Suprapubic skin (tissue), 4 donors: ENCODE measurements at regions not wholly inside any gene's neighbourhood (a gene's known extent, or its start where the extent isn't known, plus 50 kb on each side); places are given as distances from the start of the nearest gene placed in this dataset.
A peak's percentile ranks its signal among the peaks of the same experiment; 100 is the strongest.

Source experiments
- DNase-seq, 2 donors: peaks; one replicate each; pipeline ENCODE4 v3.0.0-alpha.2; 2019; ENCODE audit warnings: low spot score in 2 of 2
- H3K27ac ChIP-seq: fragments of 200-600 bp; sonication (generic); one replicate; pipeline ENCODE4 v1.5.1; 2019
- H3K27me3 ChIP-seq: fragments of 200-600 bp; sonication (generic); one replicate; pipeline ENCODE4 v1.5.1; 2019
- H3K36me3 ChIP-seq: fragments of 200-600 bp; sonication (generic); one replicate; pipeline ENCODE4 v1.5.1; 2019
- H3K4me1 ChIP-seq: fragments of 200-600 bp; sonication (generic); one replicate; pipeline ENCODE4 v1.5.1; 2019
- H3K4me3 ChIP-seq: fragments of 200-600 bp; sonication (generic); one replicate; pipeline ENCODE4 v1.5.1; 2019; ENCODE audit warnings: mild to moderate bottlenecking
- H3K9me3 ChIP-seq: fragments of 200-600 bp; sonication (generic); one replicate; pipeline ENCODE4 v1.5.1; 2019
- CTCF ChIP-seq, 2 donors: fragments of 200-600 bp in 1 of 2; fragments of 450-650 bp in 1 of 2; sonication (generic) in 1 of 2; IDR thresholded peaks; one replicate each; pipeline ENCODE4 v1.5.1; 2016 to 2019; ENCODE audit warnings: antibody characterized with exemption in 2 of 2, mild to moderate bottlenecking in 1 of 2, moderate library complexity in 1 of 2
- EP300 ChIP-seq: sonication (generic); formaldehyde crosslinking; IDR thresholded peaks from one replicate; pipeline ENCODE4 v1.6.1; 2017; ENCODE audit warnings: antibody characterized with exemption
- POLR2A ChIP-seq, 2 donors: fragments of 450-650 bp; IDR thresholded peaks; one replicate each; pipeline ENCODE4 v1.6.1; 2017; ENCODE audit warnings: antibody characterized with exemption in 2 of 2, mild to moderate bottlenecking in 2 of 2, moderate library complexity in 2 of 2
- POLR2AphosphoS5 ChIP-seq, 3 donors: sonication (generic); formaldehyde crosslinking; IDR thresholded peaks; one replicate each; pipeline ENCODE4 v1.6.1; 2017; ENCODE audit warnings: antibody characterized with exemption in 3 of 3
- WGBS: methylation state at CpG from one replicate; pipeline ENCODE4 v1.1.5; 2018; 5-methylcytosine and 5-hydroxymethylcytosine counted together

GRCh38 chr10:61830846-61831273, 70.6 kb upstream of the ARID5B start:
- WGBS: 85% methylated on average over 7 of the region's 7 CpGs
- no peak overlapping the region for H3K27ac ChIP-seq

GRCh38 chr10:61832866-61833481, 68.5 kb upstream of the ARID5B start:
- H3K9me3 ChIP-seq: no peaks in the 10 kb centered on the region
- TF ChIP-seq CTCF (IDR thresholded peaks at IDR 0.05) (no peak), POLR2AphosphoS5 (IDR thresholded peaks at IDR 0.05) (no peak), EP300 (no peak), POLR2A (IDR thresholded peaks at IDR 0.05) (no peak)
- peaks cover 35% of the 10 kb centered on the region for H3K4me1 ChIP-seq
- no peak overlapping the region for H3K4me3 ChIP-seq
- H3K27ac ChIP-seq: no peak overlapping the region
- no peaks in the 10 kb centered on the region for H3K27me3 ChIP-seq
- DNase-seq: no peak
- H3K36me3 ChIP-seq: no peaks in the 10 kb centered on the region
- WGBS: 68% methylated on average over 3 of the region's 3 CpGs

More at GRCh38 chr10:61830846-61831273, 70.6 kb upstream of the ARID5B start:
- Histone ChIP-seq H3K27me3 (no peaks in the 10 kb centered on the region), H3K4me3 (no peak overlapping the region), H3K9me3 (no peaks in the 10 kb centered on the region), H3K4me1 (peaks cover 14% of the 10 kb centered on the region), H3K36me3 (no peaks in the 10 kb centered on the region)
- no peak for DNase-seq
- no peak for TF ChIP-seq EP300
- TF ChIP-seq POLR2A (IDR thresholded peaks at IDR 0.05): no peak
- TF ChIP-seq CTCF (IDR thresholded peaks at IDR 0.05): no peak
- TF ChIP-seq POLR2AphosphoS5 (IDR thresholded peaks at IDR 0.05): no peak

- DNase-seq: no peak
- Histone ChIP-seq H3K27ac (peak overlapping the region; percentile 73), H3K9me3 (no peaks in the 10 kb centered on the region), H3K4me3 (no peak overlapping the region), H3K27me3 (no peaks in the 10 kb centered on the region), H3K36me3 (no peaks in the 10 kb centered on the region), H3K4me1 (peaks cover 38% of the 10 kb centered on the region)
- WGBS: 35% methylated on average over 1 of the region's 1 CpG
- TF ChIP-seq EP300 (no peak), CTCF (IDR thresholded peaks at IDR 0.05) (no peak), POLR2AphosphoS5 (IDR thresholded peaks at IDR 0.05) (no peak), POLR2A (IDR thresholded peaks at IDR 0.05) (no peak)
Measured at GRCh38 chr10:61834519-61834918, 67.0 kb upstream of the ARID5B start.

- Histone ChIP-seq H3K36me3 (no peaks in the 10 kb centered on the region), H3K9me3 (no peaks in the 10 kb centered on the region), H3K27me3 (no peaks in the 10 kb centered on the region), H3K4me1 (peaks cover 38% of the 10 kb centered on the region), H3K27ac (peak overlapping the region; percentile 73), H3K4me3 (no peak overlapping the region)
- DNase-seq: no peak
- TF ChIP-seq CTCF (IDR thresholded peaks at IDR 0.05): peak in 1 of 2 donors; percentile 26
- TF ChIP-seq POLR2A (IDR thresholded peaks at IDR 0.05): no peak
- WGBS: 26% methylated on average over 8 of the region's 8 CpGs
Measured at GRCh38 chr10:61835069-61835945, 66.2 kb upstream of the ARID5B start.
